ENCODE measurements at regions not wholly inside any gene's neighbourhood (a gene's known extent, or its start where the extent isn't known, plus 50 kb on each side); places are given as distances from the start of the nearest gene placed in this dataset.

DNA sequence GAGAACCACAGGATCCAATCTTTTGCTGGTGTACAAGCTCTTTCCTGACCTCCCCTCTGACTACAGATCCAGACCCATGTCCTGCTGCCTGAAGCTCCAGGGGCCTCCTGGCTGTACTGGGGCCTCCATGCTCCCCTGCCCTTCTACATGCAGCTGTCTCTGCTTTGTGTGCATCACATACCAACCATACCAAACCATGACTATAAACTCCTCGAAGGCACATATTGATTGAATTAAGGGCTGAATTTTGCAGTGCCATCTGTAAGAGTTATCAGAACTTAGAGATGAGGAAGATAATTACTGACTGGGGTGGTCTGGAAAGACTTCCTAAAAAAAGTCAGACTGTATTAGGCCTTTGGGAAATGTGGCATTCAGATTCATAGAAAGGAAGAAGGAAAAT is 139.9 kb upstream of the CXCR4 start:
- DNase-seq: no peak

DNA sequence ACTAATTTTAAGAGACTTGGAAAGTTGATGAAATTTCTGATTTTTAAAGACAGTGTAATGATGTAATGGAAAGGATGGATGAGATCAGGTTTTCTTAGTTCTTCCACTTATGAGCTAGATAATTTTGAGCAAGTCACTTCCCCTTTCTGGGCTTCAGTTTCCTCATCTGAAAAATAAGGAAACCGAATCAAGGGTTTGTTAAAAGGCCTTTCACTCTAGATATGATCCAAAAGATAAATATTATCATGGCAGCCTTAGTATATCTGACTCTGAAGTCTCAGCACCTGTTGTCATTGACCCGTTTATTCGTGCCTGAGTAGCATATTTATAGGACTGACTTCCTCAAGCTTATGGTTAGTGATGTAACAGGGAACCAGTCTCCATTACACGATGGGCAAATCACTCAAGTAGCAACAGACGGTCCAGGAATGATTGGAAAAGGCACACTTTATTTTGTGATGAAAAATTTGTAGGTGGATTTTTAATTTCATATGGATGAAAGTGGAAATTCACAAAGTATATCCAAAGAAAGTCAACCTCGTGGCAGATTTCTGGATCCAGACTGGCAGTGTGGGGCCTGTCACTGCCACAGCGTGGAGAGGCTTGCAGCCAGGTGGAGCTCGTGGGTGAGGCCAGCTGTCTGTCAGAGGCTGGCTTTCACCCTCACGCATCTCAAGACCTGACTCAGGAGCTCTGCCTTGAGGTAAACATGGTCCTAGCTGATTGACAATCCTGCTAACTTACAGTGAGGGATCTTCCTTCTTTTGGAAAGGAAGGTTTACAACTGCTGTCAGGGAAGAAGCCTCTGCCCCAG is 137.9 kb upstream of the CXCR4 start:
- no peak for DNase-seq

DNA sequence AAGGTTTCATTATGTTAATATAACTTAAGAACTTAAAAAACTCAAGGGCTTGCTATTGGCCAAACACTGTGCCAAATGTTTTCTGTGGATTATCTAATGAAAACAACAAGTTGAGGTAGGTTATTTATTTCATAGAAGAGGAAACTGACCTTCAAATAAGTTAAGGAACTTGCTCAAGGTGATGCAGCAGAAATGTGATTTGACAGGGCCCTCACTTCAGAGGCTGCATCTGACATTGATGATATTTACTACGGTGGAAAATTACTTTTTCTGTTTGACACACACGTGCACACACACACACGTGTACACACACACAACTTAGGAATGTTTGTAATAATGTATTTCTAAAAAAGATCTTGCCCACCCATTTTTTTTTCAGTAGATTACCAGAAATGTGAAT is 137.2 kb upstream of the CXCR4 start:
- DNase-seq: no peak

DNA sequence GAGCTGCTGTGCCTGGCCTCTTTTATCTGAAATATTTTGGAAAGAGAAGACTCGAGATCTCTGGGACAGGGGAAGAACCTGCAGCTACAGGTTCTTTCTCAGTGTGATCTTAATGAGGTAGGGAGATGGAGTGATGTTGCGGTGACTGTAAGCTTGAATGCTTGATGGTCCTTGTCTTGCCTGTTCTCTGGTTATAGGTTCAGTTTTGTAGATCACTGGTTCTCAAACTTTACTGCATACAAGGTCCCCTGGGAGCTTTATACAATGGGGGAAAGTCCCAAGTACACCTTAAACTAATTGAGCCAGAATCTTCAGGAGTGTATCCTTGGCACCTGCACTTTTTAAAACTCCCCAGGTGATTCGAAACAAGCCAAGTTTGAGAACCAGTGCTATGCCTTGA is 136.7 kb upstream of the CXCR4 start:
- DNase-seq: no peak

DNA sequence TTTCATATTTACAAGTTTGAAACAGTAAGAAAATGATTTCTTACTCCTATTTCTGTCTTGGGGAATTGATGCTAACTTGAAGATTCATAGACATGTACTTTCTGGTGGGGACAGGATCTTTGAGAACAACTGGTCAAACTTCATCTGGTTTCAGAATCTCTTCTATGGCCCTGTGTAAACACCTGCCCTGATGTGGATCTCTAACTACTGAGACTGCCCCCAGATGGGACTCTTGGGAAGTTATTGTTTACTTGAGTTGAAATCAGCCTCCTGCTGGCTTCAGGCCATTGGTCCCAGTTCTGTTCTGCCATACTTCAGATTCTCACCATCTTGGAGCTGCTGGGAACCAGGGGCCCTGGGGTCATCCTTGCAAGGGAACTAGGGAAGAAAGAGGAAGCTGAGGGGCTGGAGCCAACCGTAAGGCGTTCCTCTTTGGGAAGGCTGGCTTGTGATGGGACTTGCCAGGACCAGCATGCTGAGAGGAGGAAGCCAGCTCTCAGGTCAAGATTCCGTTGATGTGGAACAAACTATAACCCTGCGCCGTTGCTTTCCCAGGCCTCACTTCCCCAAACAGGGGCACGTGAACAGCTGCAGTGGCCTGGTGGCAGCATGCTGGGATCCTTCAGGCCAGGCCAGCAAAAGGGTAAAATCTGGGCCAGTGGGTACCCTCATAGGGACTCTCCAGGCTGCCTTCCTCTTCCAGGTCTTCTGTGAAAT is 135.5 kb upstream of the CXCR4 start:
- DNase-seq: no peak

DNA sequence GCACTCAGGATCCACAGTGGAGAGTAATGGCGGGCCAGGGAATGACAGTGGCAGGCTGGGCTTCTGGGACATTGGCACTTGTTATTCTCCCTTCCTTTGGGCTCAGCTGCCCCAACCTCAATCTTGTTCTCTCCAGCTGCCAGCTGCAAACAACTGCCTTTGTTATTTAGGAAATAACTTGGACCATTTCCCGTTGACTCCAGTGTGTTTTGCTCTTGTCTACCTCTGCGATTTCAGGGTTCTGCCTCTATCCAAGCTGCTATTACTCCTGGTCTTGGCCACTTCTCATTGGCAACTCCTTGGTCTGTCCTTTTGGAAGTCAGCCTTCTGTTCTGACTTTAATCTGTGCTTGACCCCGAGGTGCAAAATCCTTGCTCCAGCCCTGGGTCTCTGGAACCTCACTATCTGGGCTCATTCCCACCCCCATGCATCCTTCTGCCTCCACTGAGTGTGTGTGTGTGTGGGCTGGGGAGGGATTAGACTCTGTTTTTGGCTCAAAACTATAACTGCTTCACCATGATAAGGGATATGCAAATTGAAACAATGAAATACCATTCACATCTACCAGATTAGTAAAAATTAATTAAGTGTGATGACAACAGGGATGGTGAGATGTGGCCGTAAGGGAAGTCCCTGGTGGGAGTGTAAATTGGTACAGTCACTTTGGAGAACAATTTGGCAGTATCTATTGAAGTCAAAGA is 134.1 kb upstream of the CXCR4 start:
- no peak for DNase-seq

DNA sequence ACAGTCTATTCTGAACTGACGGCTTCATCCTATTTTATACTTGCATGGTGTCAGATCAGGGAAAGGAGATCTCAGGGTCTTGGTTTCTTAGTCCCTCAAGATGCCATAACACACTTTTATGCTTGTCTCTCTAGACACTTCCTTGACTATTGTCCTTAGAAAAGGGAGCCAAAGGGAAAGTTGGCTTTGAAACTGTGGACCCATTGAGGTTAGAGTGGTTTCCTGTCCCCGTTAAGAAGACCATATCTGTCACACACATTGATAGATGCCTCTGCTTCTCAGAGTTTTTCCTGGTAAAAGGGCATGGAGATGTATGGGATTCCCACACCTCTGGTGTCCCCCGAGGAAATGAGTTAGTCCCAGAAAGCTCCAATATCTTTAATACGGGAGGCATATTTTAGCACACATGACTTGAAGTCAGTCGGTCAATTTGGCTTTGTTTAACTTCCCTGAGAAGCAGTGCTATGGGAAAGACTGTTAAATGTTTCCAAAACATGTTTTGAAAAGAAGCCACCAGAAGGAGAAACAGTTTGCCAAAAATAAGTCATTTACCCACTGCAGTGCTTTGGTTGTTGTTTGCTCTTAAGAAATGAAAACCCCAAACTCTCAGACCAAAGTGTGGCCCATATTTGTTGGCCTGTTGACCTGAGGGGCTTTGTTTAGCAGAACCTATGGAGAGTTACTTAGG is 133.4 kb upstream of the CXCR4 start:
- DNase-seq: no peak

DNA sequence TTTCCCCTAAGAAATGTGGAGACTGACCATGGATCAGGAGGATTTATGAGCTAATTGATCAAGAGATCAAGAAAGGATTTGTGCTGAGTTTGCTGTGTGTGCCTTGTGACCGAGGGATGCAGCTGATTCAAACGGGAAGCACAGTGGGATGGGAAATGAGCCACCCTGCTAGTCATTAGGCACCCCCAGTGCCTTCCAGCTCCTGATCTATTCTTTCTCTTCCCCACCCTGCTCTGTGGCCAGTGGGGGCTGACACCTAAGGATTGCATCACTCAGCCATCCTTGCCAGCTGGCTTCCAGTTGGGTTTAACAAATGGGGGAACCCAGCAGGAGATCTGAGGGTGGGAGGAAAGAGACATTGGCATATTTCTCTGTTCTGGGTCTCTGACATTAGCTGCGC is 132.2 kb upstream of the CXCR4 start:
- DNase-seq: no peak

DNA sequence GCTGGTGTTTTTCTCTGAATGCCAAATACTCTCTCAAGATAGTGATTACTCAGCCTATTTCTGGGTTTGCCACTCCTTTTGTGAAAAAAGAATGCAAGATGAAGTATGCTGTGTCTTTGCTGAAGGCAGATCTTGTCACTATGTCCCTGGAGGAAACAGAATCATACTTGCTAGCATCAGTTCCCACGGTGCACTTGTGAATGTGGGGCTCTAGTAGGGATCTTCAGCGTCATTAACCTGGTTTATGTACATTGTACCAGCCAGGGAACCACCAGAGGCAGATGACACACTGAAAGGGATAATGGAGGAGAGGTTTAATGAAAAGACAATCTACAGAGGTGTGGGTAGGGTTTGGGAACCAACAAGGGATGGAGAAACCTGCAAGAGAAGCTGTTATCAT is 131.0 kb upstream of the CXCR4 start:
- no peak for DNase-seq

DNA sequence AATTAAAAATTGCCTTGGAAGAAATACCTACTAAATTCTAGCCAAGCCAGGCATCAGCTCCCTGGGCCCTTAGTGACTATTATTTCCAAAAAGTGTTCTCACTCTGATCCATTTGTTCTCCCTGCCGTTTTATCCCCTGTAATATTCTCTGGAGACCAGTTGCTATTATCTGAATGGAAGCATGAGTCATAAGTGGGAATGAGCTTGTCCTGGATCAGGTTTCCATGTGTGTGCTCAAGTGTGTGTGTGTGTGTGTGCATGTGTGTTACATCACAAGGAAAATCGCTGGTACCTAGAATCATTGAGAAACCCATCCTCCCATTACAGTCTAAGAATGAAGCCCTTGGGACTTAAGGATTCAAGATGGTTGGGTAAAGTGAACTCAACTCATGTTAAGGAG is 130.3 kb upstream of the CXCR4 start:
- DNase-seq: no peak

DNA sequence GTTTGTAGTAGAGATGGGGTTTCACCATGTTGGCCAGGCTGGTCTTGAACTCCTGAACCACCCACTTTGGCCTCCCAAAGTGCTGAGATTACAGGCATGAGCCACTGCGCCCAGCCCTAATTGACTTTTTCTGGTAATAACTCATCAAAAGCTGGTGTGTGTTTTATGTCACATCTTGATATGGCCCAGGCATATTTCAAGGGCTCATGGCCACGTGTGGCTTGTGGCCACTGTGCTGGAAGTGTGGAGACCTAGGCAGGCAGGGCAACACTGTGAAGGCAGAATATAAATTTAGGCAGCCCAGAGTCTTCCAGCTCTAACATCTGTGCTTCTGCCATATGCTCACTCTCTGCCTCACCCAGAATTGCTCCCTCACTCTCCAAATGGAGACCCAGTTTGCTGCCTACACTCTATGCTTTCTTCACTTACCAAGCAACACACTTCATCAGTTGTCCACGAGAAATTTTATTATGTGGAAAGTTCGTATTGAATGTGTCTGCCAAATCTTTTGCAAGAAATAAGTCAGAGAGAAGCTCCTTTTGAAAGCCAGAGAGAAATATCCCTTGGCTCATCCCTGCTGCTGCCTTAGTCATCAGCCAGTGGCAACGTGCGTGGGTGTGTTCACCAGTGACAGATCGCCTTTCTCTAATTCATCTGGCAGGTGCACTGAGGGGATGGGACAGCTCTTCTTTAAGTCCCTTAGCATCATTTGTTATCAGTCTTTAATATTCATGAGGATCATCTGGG is 129.4 kb upstream of the CXCR4 start:
- DNase-seq: no peak

DNA sequence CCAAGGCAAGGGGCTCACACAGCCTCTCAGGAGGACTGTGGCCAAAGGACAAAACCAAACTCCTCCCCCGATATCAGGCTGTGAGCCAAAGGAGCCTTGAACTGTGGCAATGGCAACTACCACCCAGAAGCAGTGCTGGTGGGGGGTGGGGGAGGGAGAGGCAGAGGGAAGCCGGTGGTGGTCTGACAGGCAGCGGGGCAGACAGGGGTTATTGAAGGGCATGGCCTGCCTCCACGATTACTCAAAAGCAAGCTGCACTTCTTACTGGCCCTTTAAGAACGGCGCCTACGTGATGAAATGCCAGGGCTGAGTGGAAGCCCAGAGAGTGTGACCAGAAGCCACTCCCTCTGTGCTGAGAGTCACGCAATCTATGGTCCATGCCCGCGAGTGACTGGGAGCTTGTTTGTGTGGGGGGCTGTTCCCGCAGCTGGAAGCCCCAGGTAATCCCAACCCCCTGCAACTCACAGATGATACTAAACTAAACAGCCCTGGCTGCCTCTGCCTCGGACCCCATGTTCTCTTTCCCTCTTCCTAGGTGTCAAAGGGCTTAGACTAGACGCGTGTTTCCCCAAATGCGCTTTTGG is 128.2 kb upstream of the CXCR4 start:
- no peak for DNase-seq

DNA sequence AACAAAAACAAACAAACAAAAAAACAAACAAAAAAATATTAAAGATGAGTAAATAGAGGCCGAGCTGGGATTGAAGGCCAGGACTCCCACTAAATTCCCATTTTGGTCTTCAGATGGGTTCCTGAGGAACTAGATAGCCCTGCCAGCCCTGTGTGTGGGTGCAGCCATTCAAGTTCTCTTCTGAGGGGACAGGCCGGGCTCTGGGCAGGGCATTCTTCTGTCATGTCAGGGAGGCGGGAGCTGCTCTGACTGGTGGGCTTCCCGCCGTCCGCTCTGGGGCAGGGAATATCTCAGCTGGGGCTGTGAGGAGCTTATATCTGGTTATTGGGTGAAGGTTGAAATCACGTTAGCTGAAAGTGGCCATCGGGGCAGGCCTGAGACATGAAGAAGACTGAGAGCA is 127.3 kb upstream of the CXCR4 start:
- DNase-seq: no peak

DNA sequence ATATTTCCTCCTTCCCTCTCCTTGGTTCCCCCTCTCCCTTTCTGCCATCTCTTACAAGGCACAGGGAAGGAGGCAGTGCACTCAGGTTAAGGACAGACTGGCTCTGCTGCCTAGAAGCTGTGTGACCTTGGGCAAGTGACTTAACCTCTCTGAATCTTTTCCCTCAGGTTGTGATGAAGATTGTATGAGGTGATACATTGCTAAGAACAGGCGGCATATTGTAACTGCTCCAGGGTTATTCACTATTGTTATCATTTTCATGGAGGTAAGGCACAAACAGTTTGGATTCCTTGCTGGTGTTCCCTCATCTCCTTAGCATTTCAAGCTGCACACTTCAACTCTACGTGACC is 126.6 kb upstream of the CXCR4 start:
- DNase-seq: no peak

DNA sequence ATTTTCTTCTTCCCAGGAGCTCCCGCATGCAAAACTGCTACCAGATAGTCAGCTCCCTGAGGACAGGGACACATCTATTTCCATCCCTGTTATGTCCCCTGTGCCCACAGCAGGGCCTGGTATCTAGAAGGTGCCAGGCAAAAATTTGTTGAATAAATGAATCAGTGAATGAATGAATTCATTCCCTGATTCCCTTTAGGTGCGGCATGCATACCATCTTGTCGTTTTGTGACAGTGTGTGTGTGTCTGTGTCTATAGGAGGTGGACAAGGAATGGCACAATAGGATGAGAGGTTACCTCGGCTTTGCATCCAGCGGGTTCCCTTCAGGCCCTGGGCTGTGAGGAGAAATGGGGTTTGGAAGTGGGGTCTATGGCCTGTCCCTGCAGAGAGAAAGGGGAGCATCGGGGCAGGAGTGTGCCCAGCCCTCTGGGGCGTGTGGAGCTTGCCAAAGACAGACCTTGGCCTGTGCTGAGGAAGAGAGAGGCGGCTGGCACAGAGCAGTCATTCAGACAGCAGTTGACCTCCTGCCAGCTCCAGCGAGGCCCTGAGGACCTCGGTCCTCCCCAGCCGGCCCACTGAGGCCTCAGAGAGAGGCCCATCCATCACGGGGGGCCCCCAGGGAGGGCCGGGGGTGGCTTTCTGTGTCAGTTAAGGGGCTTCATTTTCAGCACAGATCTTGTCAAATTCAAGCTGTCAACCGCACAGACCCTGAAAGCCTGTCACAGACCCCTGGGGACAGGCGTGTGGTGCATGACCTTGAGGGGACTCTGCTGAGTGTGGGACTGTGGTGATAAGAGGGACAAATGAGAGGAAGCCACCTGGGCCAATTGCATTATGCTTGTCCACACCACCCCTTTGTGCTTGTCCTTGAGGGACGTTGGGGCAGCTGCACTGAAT is 125.9 kb upstream of the CXCR4 start:
- no peak for DNase-seq

DNA sequence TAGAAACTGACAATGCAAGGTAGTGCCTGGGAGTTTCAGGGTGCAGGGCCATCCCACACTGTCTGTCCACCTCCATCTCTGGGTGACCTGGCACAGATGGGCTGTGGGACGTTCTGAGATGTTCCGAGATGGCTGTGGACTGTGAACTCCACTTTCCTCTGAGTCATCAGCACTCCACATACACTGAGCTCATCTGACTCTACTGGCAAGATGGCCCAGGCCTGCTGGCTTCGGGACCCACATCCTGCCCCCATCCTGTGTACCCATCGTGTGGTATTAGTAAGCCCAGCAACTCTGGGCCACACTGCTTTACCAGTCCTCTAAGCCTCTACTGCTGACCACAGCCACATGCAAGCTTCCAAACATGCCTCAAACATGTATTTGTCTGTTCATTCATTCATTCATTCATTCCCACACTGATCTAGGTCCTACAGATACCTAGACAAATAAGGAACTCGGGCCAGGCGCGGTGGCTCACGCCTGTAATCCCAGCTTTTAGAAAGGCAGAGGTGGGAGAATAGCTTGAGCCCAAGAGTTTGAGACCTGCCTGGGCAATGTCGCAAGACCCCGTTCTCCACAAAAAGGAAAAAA is 124.8 kb upstream of the CXCR4 start:
- DNase-seq: peak; percentile 19

DNA sequence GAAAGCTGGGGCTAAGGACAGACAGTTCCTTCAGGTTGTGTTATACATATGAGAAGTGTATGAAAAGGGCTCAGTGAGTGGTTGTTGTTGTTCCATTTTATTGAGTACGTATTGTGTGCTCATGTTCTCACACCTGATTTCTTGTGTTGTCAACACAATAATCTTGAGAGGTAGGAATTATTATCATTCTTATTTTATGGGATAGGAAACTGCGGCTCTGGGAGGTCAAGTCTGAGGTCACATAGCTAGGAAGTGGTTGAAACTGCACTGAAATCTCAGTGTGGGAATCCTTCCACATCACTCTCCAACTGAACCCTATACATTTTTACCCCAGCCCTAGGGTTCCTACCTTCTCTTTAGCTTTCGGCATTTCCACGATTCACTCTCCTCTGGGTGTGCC is 124.2 kb upstream of the CXCR4 start:
- DNase-seq: no peak

DNA sequence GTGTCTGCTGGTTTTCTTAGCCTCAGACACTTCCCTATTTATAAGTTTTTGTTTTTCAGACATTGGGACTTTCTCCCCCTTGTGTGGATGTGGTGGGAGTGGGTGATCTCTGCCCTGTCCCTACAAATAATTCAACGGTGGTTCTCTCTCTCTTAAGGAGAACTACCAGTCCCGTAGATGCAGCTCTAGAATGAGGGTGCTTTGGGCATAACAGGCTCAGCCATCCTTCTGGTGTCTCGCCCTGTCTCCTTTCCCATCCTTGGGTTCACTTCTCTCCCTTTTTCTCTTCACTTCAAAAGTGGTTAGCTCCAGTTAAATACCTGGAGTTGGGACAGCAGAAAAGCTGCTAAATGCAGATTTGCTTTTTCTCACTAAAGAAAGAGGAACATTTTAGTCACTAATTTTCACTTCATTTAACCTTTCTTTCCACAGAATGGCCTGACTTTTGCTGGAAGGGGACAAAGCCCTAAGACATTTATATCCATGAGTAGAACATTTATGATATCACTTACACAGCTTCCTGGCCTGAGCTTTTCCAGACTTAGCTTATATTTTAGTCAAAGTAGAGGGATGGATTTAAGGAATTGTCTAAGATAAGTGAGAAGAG is 121.2 kb upstream of the CXCR4 start:
- no peak for DNase-seq

DNA sequence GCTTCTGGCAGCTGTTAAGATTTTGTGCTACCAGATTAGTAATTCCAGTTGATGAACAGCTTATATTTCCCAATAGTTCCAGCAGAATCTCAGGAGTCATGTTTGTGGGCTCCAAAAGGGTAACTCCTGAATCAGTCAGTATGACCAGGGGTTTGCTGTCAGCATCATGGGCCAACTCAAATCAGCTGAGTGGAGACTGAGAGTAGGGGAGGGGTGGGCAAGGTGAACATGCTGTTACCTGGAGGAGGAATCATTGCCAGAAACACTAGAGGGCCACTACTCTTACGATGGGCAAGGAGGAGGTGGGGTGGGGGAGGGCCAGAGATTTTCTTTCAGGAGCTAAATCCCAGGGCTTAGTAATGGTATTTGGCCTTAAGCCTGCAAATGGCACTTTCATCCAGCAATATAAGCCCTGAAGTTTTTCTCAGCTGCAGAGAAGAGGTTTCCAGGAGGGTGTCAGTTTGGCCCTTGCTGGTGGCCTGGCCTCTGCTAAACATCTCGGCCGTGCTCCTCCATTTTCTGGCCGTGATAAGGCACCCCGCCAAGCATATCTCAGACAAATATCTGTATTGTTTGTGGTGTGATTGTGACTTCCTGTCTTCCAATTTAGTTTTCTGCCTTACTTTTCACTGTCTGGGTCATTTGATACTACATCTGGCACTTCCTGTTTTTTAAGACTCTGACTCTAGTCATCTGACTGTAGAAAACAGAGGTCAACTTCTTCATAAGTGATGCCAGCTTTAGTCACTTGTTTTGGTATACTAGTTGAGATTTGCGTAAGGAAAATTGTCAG is 120.5 kb upstream of the CXCR4 start:
- DNase-seq: no peak

DNA sequence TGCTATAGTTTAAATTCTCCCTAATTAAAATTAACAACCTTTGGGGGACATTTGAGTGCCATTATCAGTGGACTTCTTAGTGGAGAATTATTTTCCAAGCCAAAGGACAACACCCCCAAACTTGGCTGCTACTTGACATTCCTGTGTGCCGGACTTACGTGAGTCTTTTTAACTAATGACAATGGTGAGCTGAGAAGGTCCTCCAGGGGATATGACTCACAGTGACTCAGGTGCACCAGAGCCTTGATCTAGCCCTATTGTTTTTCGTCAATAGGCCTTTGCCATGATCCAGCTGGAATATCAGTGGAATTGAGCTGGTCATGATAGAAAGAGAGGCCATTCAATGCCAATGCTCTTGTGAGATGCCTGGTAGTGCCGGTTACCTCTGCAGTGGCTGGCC is 118.1 kb upstream of the CXCR4 start:
- no peak for DNase-seq

All from activated gamma-delta T cell (primary cell).